ENCODE measurements at regions not wholly inside any gene's neighbourhood (a gene's known extent, or its start where the extent isn't known, plus 50 kb on each side); places are given as distances from the start of the nearest gene placed in this dataset.
"Not testable (repeated sequence)": the region's sequence is repeated elsewhere in the genome, so short reads cannot be mapped to it uniquely, and the experiment has no call there.

DNA sequence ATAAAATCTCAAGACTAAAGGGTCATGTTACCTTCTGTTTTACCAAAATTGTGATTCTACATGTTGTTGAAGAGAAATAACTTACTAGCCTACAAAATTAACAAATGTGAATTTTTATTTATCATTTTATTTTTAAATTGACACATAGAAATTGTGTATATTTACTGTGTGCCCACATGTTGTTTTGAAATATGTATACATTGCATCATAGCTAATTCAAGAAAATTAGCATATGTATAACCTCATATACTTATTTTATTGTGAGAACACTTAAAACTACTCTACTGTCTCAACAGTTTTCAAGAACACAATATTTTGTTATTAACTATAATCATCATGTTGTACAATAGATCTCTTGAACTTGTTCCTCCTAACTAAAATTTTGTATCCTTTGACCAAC lies 177.8 kb downstream of the EPM2A start:
- no peak overlapping the region for H3K4me3 ChIP-seq (ENCODE audit: low read depth, low read length)
- no peaks in the 10 kb centered on the region for H3K36me3 ChIP-seq (ENCODE audit: control insufficient read depth, insufficient read depth, low read length)
- H3K27me3 ChIP-seq (ENCODE audit: control insufficient read depth, insufficient read depth, low read length): no peaks in the 10 kb centered on the region
- H3K9ac ChIP-seq (ENCODE audit: low read depth, low read length): no peak overlapping the region
- no peaks in the 10 kb centered on the region for H3K4me1 ChIP-seq (ENCODE audit: control insufficient read depth, insufficient read depth, low read length)
- H3K9me3 ChIP-seq (ENCODE audit: control insufficient read depth, insufficient read depth, low read length): no peaks in the 10 kb centered on the region

DNA sequence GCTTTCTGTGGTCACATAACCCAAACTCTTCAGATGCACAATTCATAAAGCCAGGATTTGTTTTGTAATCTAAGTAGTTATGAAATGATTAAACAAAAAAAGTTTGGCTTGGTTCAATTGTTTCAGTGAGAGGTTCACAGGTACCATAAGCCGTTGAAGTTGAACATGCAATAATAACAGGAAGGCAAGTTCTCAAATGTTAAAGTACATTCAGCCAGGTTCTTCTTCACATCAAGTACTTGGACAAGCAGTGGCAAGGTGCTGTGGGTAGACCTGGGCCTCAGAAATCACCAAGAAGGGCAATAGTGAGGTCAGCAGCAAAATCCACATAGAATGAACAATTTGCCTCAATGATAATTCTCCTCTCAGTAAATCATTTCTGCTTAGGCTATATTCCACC lies 175.5 kb downstream of the EPM2A start:
- no peaks in the 10 kb centered on the region for H3K36me3 ChIP-seq (ENCODE audit: control insufficient read depth, insufficient read depth, low read length)
- no peaks in the 10 kb centered on the region for H3K27me3 ChIP-seq (ENCODE audit: control insufficient read depth, insufficient read depth, low read length)
- H3K4me3 ChIP-seq (ENCODE audit: low read depth, low read length): no peak overlapping the region
- no peaks in the 10 kb centered on the region for H3K9me3 ChIP-seq (ENCODE audit: control insufficient read depth, insufficient read depth, low read length)
- H3K9ac ChIP-seq (ENCODE audit: low read depth, low read length): no peak overlapping the region
- H3K4me1 ChIP-seq (ENCODE audit: control insufficient read depth, insufficient read depth, low read length): no peaks in the 10 kb centered on the region

DNA sequence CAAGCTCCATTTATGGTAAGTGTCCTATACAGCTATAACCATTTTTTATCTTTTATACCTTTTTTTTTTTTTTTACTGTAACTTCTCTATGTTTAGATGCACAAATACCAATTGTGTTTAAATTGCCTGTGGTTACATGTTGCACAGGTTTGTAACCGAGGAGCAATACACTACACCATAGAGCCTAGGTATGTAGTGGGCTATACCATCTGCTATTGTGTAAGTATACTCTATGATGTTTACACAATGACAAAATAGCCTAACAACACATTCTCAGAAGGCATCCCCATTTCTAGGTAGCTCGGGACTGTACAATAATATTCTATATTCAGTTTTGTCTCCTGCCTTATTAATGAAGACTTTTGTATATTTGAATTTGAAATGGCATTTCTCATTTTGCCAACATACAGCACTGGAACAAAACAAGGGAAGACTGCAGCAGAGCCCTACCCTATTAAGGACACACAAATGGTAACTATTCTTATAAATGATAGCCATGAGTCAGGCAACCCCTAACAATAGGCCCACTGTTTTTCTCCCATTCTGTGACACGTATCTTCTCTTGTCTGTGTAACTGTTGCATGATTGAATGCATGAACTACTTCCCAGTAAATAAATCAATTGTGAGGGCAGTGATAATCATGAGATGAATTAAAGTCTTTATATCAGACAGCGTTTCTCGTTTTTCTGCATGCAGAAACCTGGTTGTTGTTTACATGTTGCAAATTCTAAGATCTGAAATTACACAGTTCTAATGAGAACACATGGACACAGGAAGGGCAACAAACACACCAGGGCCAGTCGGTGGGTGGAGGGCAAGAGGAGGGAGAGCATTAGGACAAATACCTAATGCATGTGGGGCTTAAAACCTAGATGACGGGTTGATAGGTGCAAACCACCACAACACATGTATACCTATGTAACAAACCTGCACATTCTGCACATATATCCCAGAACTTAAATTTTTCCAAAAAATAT lies 173.9 kb downstream of the EPM2A start:
- H3K4me1 ChIP-seq (ENCODE audit: control insufficient read depth, insufficient read depth, low read length): no peaks in the 10 kb centered on the region

DNA sequence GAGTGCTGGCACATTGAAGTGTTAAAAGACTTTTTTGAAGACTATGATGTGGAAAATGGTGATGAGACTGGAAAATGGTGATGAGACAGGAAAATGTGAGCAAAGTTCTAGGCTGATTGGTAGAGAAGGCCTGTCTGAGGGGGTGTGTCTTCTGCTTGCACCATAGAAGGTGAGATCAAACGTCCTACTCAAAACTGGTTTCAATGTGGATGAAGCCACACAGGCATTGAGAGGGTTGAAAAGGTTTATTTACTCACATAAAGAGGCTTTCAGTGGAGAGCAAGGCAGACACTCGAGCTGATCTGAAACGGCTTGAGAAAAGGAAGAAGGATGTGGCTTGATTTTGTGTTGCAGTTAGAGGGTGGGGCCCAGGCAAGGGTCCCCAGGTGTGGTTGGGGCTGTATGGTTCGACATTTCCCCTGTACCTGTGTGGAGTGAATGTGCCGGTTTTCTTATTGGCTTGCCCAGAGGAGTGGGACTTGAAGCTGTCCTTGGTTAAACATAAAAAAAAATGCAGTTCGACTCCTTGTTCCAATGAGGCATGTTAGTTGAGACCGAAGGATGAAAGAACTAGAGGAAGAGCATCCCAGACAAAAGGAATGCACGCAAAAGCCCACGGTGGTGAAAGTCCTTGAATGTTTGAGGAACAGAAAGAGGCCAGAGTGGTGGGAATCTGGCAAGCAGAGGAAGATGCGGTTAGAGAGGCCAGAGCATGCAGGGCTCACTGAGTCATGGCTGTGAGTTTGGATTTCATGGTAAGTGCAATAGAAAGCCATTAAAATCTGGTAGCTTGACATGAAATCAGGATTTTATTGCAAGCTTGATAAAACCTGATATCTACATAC lies 172.3 kb downstream of the EPM2A start:
- Histone ChIP-seq H3K4me3 (ENCODE audit: low read depth, low read length) (no peak overlapping the region), H3K36me3 (ENCODE audit: control insufficient read depth, insufficient read depth, low read length) (no peaks in the 10 kb centered on the region), H3K9me3 (ENCODE audit: control insufficient read depth, insufficient read depth, low read length) (no peaks in the 10 kb centered on the region), H3K27me3 (ENCODE audit: control insufficient read depth, insufficient read depth, low read length) (no peaks in the 10 kb centered on the region), H3K9ac (ENCODE audit: low read depth, low read length) (no peak overlapping the region), H3K4me1 (ENCODE audit: control insufficient read depth, insufficient read depth, low read length) (no peaks in the 10 kb centered on the region)

More for the DNA sequence above, 173.9 kb downstream of the EPM2A start:
- H3K9ac ChIP-seq (ENCODE audit: low read depth, low read length): no peak overlapping the region
- no peaks in the 10 kb centered on the region for H3K9me3 ChIP-seq (ENCODE audit: control insufficient read depth, insufficient read depth, low read length)
- no peak overlapping the region for H3K4me3 ChIP-seq (ENCODE audit: low read depth, low read length)
- no peaks in the 10 kb centered on the region for H3K27me3 ChIP-seq (ENCODE audit: control insufficient read depth, insufficient read depth, low read length)
- H3K36me3 ChIP-seq (ENCODE audit: control insufficient read depth, insufficient read depth, low read length): no peaks in the 10 kb centered on the region

DNA sequence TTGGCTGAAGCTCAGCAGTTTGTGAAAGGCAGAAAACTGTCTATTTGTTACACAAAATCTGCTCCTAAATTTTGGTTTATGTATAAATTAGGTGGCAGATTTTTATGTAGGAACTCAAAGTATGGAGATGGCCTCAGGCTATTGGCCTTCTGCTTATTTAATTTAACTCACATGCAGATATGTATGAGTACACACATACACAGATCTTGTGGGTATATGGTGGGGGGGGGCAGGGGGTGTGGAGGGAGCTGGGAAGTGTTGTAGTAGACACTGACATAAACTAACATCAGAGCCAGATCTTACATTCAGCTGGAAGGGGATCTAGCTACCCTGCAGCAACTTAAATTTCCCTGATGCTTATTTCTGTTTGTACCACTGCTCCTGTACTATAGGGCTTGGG lies 170.8 kb downstream of the EPM2A start:
- Histone ChIP-seq H3K9me3 (ENCODE audit: control insufficient read depth, insufficient read depth, low read length) (no peaks in the 10 kb centered on the region), H3K36me3 (ENCODE audit: control insufficient read depth, insufficient read depth, low read length) (no peaks in the 10 kb centered on the region), H3K4me3 (ENCODE audit: low read depth, low read length) (no peak overlapping the region), H3K4me1 (ENCODE audit: control insufficient read depth, insufficient read depth, low read length) (no peaks in the 10 kb centered on the region), H3K27me3 (ENCODE audit: control insufficient read depth, insufficient read depth, low read length) (no peaks in the 10 kb centered on the region), H3K9ac (ENCODE audit: low read depth, low read length) (no peak overlapping the region)

DNA sequence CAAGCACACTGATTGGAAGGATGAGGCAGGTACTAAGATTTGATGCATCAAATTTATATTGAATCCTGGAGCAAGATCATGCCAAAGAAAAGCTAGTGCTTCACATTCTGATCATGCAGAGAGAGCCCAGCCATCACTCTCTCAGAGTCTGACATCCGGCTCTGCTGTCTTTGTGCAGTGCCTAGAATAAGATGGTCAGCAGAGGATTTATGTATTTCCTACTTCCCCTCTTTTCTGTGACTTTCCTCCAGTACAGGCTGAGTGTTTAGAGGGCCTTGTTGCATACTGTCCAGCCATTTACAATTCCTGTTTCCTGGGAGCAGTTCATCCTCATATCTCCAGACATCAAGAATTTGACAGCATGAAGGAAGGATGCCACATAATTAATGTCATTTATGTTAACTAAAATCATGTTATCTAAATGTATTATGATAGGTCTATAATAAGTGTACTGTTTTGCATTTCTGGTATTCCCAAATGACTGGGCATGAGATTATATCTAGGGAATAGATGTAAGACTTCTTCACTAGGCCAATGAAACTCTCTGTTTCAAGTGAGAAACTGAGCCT lies 167.6 kb downstream of the EPM2A start:
- no peaks in the 10 kb centered on the region for H3K27me3 ChIP-seq (ENCODE audit: control insufficient read depth, insufficient read depth, low read length)
- H3K9ac ChIP-seq (ENCODE audit: low read depth, low read length): no peak overlapping the region
- H3K9me3 ChIP-seq (ENCODE audit: control insufficient read depth, insufficient read depth, low read length): no peaks in the 10 kb centered on the region
- H3K36me3 ChIP-seq (ENCODE audit: control insufficient read depth, insufficient read depth, low read length): no peaks in the 10 kb centered on the region
- no peaks in the 10 kb centered on the region for H3K4me1 ChIP-seq (ENCODE audit: control insufficient read depth, insufficient read depth, low read length)
- no peak overlapping the region for H3K4me3 ChIP-seq (ENCODE audit: low read depth, low read length)

DNA sequence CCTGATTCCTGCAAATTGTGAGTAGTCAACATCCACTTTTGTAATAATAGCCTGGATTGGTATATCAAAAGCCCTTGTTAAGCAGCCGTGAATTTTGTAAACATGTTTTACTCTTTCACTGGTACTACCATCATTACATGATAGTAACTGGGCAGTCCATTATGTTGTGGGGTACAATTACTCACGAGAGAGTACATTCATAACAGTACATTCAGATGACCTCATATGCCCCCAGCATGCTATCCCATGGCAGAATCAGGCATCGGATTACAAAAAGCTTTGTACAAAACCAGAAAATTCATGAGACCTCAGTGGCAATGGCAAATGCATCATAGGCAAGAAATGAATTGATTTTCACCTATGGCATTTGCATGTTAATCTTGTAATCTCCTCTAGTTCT lies 166.2 kb downstream of the EPM2A start:
- no peaks in the 10 kb centered on the region for H3K27me3 ChIP-seq (ENCODE audit: control insufficient read depth, insufficient read depth, low read length)
- no peaks in the 10 kb centered on the region for H3K36me3 ChIP-seq (ENCODE audit: control insufficient read depth, insufficient read depth, low read length)
- H3K9ac ChIP-seq (ENCODE audit: low read depth, low read length): no peak overlapping the region
- H3K9me3 ChIP-seq (ENCODE audit: control insufficient read depth, insufficient read depth, low read length): no peaks in the 10 kb centered on the region
- H3K4me3 ChIP-seq (ENCODE audit: low read depth, low read length): no peak overlapping the region
- no peaks in the 10 kb centered on the region for H3K4me1 ChIP-seq (ENCODE audit: control insufficient read depth, insufficient read depth, low read length)

DNA sequence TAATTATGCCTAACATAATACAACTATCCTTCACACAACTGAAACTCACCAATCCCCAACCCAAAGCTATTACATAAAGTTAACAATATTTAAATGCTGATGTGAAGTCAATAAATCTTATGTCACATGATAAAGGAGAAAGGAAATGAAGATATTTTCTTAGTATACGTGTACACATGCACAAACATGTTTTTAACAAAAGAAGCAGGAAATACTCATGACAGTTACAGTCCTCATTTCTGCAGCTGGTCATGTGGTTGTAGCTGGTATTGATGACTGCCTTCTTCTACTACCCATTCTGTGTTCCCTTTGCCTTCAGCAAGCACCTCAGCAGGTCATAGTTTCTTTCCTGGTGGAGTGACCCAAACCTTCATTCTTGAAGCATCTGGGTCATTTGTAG lies 165.0 kb downstream of the EPM2A start:
- H3K27me3 ChIP-seq (ENCODE audit: control insufficient read depth, insufficient read depth, low read length); H3K36me3 ChIP-seq (ENCODE audit: control insufficient read depth, insufficient read depth, low read length); H3K4me1 ChIP-seq (ENCODE audit: control insufficient read depth, insufficient read depth, low read length); H3K9ac ChIP-seq (ENCODE audit: low read depth, low read length); H3K9me3 ChIP-seq (ENCODE audit: control insufficient read depth, insufficient read depth, low read length); H3K4me3 ChIP-seq (ENCODE audit: low read depth, low read length): not testable (repeated sequence)

DNA sequence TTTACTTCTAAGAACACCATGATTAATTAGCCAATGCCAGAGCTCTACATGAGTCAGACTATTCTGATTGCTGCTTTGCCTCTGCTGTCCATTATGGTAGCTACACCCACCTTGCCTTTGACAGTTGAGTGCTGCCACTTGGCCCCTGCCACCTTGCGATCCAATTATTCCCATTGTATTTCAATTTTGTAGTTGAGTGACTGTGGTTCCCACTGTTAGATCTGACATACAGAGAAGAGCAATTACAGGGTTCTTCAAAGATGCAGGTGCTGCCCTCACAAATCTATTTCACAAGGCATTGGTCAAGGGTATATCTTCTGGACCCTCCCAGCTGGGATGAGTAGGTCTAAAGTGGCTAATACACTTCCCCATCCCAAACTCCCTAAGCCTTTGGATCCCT lies 161.1 kb downstream of the EPM2A start:
- not testable (repeated sequence) for H3K4me3 ChIP-seq (ENCODE audit: low read depth, low read length); H3K9ac ChIP-seq (ENCODE audit: low read depth, low read length); H3K36me3 ChIP-seq (ENCODE audit: control insufficient read depth, insufficient read depth, low read length); H3K27me3 ChIP-seq (ENCODE audit: control insufficient read depth, insufficient read depth, low read length); H3K4me1 ChIP-seq (ENCODE audit: control insufficient read depth, insufficient read depth, low read length); H3K9me3 ChIP-seq (ENCODE audit: control insufficient read depth, insufficient read depth, low read length)
